HUES6 (cell line): ENCODE measurements at regions not wholly inside any gene's neighbourhood (a gene's known extent, or its start where the extent isn't known, plus 50 kb on each side); places are given as distances from the start of the nearest gene placed in this dataset.

Experiments
- H3K27ac ChIP-seq: 2 replicates; pipeline ENCODE4 v1.7.0; 2013; ENCODE audit warnings: low read depth, mild to moderate bottlenecking, low read length, inconsistent platforms
- H3K27me3 ChIP-seq: 2 replicates; pipeline ENCODE4 v1.6.1; 2013; ENCODE audit warnings: low read length; ENCODE audit not compliant: control insufficient read depth, insufficient read depth
- H3K36me3 ChIP-seq: 2 replicates; pipeline ENCODE4 v1.6.1; 2013; ENCODE audit warnings: low read length; ENCODE audit not compliant: control insufficient read depth, insufficient read depth
- H3K4me1 ChIP-seq: 2 replicates; pipeline ENCODE4 v1.6.1; 2013; ENCODE audit warnings: low read length; ENCODE audit not compliant: control insufficient read depth, insufficient read depth
- H3K4me3 ChIP-seq: 2 replicates; pipeline ENCODE4 v1.5.1; 2013; ENCODE audit warnings: low read depth, low read length
- H3K9ac ChIP-seq: one replicate; pipeline ENCODE4 v1.6.1; 2013; ENCODE audit warnings: mild to moderate bottlenecking, low read length
- H3K9me3 ChIP-seq: 2 replicates; pipeline ENCODE4 v1.6.1; 2013; ENCODE audit warnings: low read depth, low read length; ENCODE audit not compliant: control insufficient read depth, insufficient read depth

- no peaks in the 10 kb centered on the region for H3K27me3 ChIP-seq
- no peaks in the 10 kb centered on the region for H3K36me3 ChIP-seq
- H3K4me1 ChIP-seq: no peaks in the 10 kb centered on the region
- H3K9ac ChIP-seq: no peak overlapping the region
- no peak overlapping the region for H3K27ac ChIP-seq
- no peaks in the 10 kb centered on the region for H3K9me3 ChIP-seq
- H3K4me3 ChIP-seq: no peak overlapping the region
Measured at GRCh38 chr22:34763496-34763895, 302.5 kb upstream of the ISX start.

GRCh38 chr22:34765115-34765514, 300.8 kb upstream of the ISX start:
- Histone ChIP-seq H3K4me3 (no peak overlapping the region), H3K9ac (no peak overlapping the region), H3K27me3 (no peaks in the 10 kb centered on the region), H3K4me1 (peaks cover 8% of the 10 kb centered on the region; the same call in 1 of the 2 replicates), H3K27ac (no peak overlapping the region), H3K9me3 (no peaks in the 10 kb centered on the region), H3K36me3 (no peaks in the 10 kb centered on the region)

- Histone ChIP-seq H3K36me3 (no peaks in the 10 kb centered on the region), H3K27ac (no peak overlapping the region), H3K27me3 (no peaks in the 10 kb centered on the region), H3K4me3 (no peak overlapping the region), H3K4me1 (peaks cover 12% of the 10 kb centered on the region; the same call in 1 of the 2 replicates), H3K9me3 (no peaks in the 10 kb centered on the region), H3K9ac (no peak overlapping the region)
Measured at GRCh38 chr22:34769361-34769760, 296.6 kb upstream of the ISX start.

- Histone ChIP-seq H3K27me3 (no peaks in the 10 kb centered on the region), H3K27ac (no peak overlapping the region), H3K9ac (no peak overlapping the region), H3K4me1 (no peaks in the 10 kb centered on the region), H3K4me3 (no peak overlapping the region), H3K9me3 (peaks cover 30% of the 10 kb centered on the region), H3K36me3 (no peaks in the 10 kb centered on the region)
Measured at GRCh38 chr22:34776817-34777216, 289.1 kb upstream of the ISX start.

GRCh38 chr22:34781681-34782080, 284.3 kb upstream of the ISX start:
- H3K9me3 ChIP-seq: peaks cover 46% of the 10 kb centered on the region
- H3K27ac ChIP-seq: no peak overlapping the region
- peaks cover 12% of the 10 kb centered on the region for H3K4me1 ChIP-seq
- H3K4me3 ChIP-seq: no peak overlapping the region
- H3K27me3 ChIP-seq: no peaks in the 10 kb centered on the region
- H3K36me3 ChIP-seq: no peaks in the 10 kb centered on the region
- no peak overlapping the region for H3K9ac ChIP-seq

GRCh38 chr22:34783436-34783835, 282.5 kb upstream of the ISX start:
- Histone ChIP-seq H3K4me3 (no peak overlapping the region), H3K9me3 (peaks cover 43% of the 10 kb centered on the region), H3K9ac (no peak overlapping the region), H3K4me1 (peaks cover 12% of the 10 kb centered on the region), H3K27me3 (no peaks in the 10 kb centered on the region), H3K27ac (no peak overlapping the region; the same call in 1 of the 2 replicates), H3K36me3 (no peaks in the 10 kb centered on the region)

- Histone ChIP-seq H3K9me3 (peaks cover 46% of the 10 kb centered on the region), H3K4me3 (no peak overlapping the region), H3K9ac (no peak overlapping the region), H3K4me1 (peaks cover 12% of the 10 kb centered on the region), H3K27ac (no peak overlapping the region; the same call in 1 of the 2 replicates), H3K36me3 (no peaks in the 10 kb centered on the region), H3K27me3 (no peaks in the 10 kb centered on the region)
Measured at GRCh38 chr22:34784056-34784455, 281.9 kb upstream of the ISX start.

- H3K9ac ChIP-seq: no peak overlapping the region
- H3K36me3 ChIP-seq: no peaks in the 10 kb centered on the region
- H3K4me1 ChIP-seq: no peaks in the 10 kb centered on the region
- H3K27ac ChIP-seq: no peak overlapping the region
- no peaks in the 10 kb centered on the region for H3K9me3 ChIP-seq
- H3K4me3 ChIP-seq: no peak overlapping the region
- H3K27me3 ChIP-seq: no peaks in the 10 kb centered on the region
Measured at GRCh38 chr22:34797826-34798225, 268.1 kb upstream of the ISX start.

- Histone ChIP-seq H3K4me1 (no peaks in the 10 kb centered on the region), H3K9me3 (no peaks in the 10 kb centered on the region), H3K4me3 (no peak overlapping the region), H3K36me3 (no peaks in the 10 kb centered on the region), H3K27me3 (no peaks in the 10 kb centered on the region), H3K9ac (no peak overlapping the region), H3K27ac (no peak overlapping the region)
Measured at GRCh38 chr22:34798605-34799004, 267.4 kb upstream of the ISX start.

- peaks cover 6% of the 10 kb centered on the region; the same call in 1 of the 2 replicates for H3K4me1 ChIP-seq
- no peaks in the 10 kb centered on the region for H3K9me3 ChIP-seq
- no peaks in the 10 kb centered on the region for H3K27me3 ChIP-seq
- H3K36me3 ChIP-seq: no peaks in the 10 kb centered on the region
- no peak overlapping the region for H3K27ac ChIP-seq
- no peak overlapping the region for H3K9ac ChIP-seq
- H3K4me3 ChIP-seq: no peak overlapping the region
Measured at GRCh38 chr22:34800260-34800980, 265.5 kb upstream of the ISX start.

- Histone ChIP-seq H3K36me3 (no peaks in the 10 kb centered on the region), H3K9me3 (no peaks in the 10 kb centered on the region), H3K27ac (no peak overlapping the region), H3K4me1 (peaks cover 6% of the 10 kb centered on the region; the same call in 1 of the 2 replicates), H3K27me3 (no peaks in the 10 kb centered on the region), H3K9ac (no peak overlapping the region), H3K4me3 (no peak overlapping the region)
Measured at GRCh38 chr22:34801221-34801620, 264.7 kb upstream of the ISX start.
